GM13977 (cell line): ENCODE measurements at regions not wholly inside any gene's neighbourhood (a gene's known extent, or its start where the extent isn't known, plus 50 kb on each side); places are given as distances from the start of the nearest gene placed in this dataset.

Experiments used
- DNase-seq: peaks from one replicate; pipeline ENCODE4 v3.0.0; 2012; ENCODE audit warnings: low spot score
- in situ Hi-C: fragments of 300-500 bp; cut with MboI; formaldehyde crosslinking; loops from one replicate; pipeline ENCODE4 v1.12.0; 2022; ENCODE audit warnings: low sequenced_read_pairs, low pct_unique_long_range_greater_than_20kb, mixed read lengths, inconsistent platforms; ENCODE audit not compliant: unreplicated experiment
- TF ChIP-seq, protein P1 (sequence below): IDR thresholded peaks from 2 replicates; pipeline ENCODE4 v1.5.1; 2012; ENCODE audit warnings: mild to moderate bottlenecking, control low read depth; ENCODE audit not compliant: insufficient read depth; ENCODE audit errors: extremely low read depth, missing control alignments

DNA sequence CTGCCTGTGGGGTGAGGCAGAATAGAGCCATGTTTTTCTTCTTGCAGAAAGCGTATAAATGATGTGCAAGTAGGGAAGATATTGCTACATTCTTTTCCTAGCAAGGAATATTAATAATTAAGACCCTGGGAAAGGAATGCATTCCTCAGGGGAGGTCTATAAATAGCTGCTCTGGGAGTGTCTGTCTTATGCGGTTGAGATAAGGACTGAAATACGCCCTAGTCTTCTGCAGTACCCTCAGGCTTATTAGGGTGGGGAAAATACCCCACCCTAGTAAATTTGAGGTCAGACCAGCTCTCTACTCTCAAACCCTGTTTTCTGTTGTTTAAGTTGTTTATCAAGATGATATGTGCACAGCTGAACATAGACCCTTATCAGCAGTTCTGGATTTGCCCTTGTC lies 155.9 kb upstream of the HMCN1 start:
- in situ Hi-C loops = no loop called here
- no peak for DNase-seq
- TF ChIP-seq, protein P1, sequence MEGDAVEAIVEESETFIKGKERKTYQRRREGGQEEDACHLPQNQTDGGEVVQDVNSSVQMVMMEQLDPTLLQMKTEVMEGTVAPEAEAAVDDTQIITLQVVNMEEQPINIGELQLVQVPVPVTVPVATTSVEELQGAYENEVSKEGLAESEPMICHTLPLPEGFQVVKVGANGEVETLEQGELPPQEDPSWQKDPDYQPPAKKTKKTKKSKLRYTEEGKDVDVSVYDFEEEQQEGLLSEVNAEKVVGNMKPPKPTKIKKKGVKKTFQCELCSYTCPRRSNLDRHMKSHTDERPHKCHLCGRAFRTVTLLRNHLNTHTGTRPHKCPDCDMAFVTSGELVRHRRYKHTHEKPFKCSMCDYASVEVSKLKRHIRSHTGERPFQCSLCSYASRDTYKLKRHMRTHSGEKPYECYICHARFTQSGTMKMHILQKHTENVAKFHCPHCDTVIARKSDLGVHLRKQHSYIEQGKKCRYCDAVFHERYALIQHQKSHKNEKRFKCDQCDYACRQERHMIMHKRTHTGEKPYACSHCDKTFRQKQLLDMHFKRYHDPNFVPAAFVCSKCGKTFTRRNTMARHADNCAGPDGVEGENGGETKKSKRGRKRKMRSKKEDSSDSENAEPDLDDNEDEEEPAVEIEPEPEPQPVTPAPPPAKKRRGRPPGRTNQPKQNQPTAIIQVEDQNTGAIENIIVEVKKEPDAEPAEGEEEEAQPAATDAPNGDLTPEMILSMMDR = no peak

DNA sequence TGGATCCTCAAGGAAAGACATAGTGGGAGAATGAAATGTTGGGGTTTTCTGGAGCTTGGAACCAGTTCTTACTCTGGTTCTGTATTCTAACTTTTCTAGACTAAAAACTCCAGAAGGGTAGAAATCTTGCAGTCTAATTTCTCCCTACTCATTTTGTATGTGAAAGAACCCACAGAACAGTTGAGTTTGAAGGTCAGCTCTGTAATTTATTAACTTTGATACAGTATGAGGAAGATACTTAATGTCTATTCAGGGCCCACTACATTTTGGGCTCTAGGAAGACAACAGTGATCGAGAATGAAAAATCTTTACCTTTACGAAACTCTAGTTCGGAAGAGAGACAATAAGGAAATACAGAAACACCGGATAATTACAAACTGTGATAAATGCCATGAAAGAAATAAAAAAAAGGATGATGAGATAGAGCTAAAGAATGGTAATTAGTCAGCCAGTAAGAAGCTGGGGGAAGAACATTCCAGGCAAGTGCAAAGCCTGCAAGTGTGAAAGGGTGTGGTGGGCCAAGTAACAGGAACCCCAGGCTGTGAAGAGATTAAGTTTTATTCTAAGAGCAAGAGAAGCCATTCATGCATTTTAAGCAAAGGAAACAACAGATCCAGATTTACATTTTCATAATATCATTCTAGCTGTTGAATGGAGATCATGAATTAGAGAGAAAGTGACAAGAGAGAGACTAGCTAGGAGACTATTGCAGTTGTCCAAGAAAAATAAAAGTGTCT lies 159.9 kb upstream of the HMCN1 start:
- no peak for DNase-seq
- in situ Hi-C loops = no loop called here
- TF ChIP-seq, protein P1 = no peak

DNA sequence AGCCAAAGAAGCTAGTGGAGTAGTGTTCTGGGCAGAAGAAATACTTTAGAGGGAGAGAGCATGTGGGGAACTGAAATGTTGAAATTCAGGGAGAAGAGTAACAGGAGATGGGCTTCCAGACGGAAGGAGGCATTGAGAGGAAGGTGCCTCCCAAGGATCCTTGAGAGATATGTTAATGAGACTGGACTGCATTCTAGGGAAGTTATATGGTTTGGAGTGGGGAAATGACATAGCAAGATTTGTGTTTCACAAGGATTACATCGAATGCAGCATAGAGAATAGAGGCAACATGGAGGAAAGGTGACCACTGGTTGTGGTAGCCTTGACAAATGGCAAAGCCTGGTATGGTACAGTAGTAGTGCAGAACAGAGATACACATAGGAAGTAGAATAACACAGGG lies 160.5 kb upstream of the HMCN1 start:
- TF ChIP-seq, protein P1 = no peak
- no peak for DNase-seq
- in situ Hi-C loops = no loop called here

DNA sequence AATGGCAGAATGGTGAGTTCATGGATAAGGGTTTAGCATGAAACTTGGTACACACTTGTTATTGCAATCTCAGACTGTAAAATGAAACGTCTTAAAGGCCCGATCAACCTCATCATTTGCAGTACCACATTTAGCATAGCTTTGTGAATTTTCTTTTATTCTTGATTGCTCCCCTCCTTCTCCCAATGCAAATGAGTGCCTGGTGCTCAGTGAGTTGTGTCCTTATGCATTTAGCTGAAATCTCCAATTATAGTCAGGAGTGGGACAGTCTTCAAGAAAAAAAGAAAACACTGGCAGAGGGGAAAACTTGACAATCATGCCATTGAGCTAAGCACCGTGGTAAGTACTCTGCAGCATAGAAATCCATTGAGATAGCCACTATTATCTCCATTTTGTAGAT lies 161.0 kb upstream of the HMCN1 start:
- no peak for DNase-seq
- in situ Hi-C loops = no loop called here
- TF ChIP-seq, protein P1 = no peak

DNA sequence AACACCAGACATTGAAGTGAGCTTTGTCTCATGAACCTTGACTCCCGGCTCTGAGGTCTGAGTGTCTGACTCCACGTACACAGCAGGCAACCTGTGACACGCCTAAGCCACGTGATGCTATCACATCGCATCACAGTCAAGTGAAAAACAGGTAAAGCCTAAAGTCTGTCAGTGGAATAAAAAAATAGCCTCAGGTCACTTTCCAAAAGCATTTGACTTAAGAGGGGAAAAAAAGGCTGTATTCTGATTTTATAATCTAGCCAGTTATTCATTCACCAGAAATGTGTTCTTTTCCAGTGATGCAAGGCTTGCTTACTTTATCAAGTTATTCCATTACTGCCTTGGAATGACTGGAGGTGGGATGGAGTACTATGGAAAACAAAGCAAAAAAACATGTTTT lies 163.2 kb upstream of the HMCN1 start:
- in situ Hi-C loops = no loop called here
- no peak for DNase-seq
- TF ChIP-seq, protein P1 = no peak

DNA sequence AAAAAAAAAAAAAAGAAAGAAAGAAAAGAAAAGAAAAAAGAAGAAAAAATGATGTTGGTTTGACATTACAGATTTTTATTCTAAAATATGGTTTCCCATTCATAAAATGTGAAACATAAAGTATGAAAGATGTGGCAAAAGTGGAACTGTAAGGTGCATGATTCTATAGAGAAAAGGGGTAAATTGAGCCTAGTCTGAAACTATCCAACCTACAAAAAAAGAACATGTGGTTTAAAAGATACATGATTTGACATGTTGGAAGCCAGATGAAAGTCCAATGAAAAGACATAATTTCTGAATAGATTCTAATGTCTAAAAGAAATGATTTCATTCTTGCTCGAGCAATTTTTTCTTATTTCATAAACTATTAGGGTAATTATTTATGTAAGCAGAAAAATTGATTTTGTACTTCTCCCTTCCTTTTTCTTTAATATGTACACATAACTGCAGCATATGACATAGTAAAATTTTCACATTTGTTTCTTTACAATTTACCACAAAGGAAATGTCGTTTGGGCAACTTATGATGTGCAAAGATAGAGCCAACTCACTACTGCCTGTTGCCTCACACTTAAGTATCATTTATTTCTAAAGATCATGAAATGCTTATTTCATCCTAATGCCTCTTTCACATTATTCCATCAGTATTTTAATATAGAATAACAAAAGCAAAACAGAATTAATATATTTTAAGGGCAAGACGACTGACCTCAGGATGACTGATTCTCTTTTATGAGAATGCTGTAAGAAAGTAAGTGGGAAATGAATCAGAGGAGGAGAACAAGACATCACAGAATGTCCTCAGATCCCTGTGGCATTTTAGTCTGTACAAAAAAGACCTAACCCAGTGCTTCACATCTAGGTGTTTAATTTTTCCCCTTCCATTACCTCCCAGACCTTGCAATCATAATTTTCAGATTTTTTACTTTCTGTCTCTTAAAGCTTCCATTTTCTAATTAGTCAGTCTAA lies 165.8 kb upstream of the HMCN1 start:
- TF ChIP-seq, protein P1 = no peak
- in situ Hi-C loops = no loop called here
- DNase-seq = no peak
